NK-92 treated with Interleukin-12 subunit alpha and Interleukin-12 subunit beta, amount 100 ng/mL, for 24 hours (cell line): ENCODE measurements at regions not wholly inside any gene's neighbourhood (a gene's known extent, or its start where the extent isn't known, plus 50 kb on each side); places are given as distances from the start of the nearest gene placed in this dataset.
"Not testable (repeated sequence)": the region's sequence is repeated elsewhere in the genome, so short reads cannot be mapped to it uniquely, and the experiment has no call there.

Experiments used
- DNase-seq: peaks from one replicate; lab custom pipeline; 2025; lab: John Stamatoyannopoulos, UW

DNA sequence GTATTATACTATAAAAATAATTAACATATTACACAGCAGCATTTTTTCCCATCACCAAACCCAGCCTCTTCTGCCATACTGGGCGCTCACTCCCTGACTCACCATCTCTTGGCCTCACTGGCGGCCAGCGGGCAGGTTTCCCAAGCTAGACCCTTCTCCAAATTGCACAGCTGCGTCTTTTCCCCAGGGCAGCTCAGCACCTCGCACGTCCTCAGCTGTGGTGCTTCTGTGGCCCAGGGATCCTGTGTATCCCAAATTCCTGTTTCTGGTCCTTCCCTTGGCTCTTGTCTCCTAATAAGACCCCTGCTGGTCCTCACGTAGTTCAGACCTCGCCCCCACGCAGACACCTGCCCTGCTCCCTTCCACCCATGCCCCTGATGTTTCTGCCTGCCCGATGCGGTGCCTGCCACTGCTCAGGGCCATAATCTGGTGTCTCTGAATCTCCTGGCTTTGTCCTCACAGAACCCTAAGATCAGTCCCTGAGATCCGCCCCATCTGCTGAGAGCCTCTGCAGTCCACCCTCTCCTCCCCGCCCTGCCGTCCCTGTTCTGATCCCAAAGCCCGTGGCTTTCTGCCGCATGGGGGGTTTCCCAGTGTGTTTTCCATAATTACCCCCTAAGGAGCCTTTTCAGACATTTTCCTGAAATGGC is 290.1 kb downstream of the TCERG1L start:
- no peak for DNase-seq

DNA sequence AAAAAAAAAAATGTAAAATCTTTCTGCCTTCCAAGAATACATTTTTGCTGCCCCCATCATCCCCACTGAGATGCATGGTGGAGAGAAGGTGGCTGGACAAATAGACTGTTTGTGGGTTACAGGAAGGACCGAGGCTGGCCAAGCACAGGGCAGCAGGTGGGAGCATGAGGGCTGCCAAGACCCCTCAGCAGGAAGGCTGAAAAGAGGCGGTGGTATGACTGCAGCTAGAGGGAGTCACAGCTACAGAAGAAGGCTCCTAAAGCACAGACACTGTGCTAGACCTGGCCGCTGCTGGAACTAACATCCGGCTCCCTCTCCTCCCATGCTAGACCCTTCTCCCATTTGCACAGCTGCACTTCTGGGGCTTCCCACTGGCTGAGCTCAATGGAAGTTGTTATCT is 289.6 kb downstream of the TCERG1L start:
- DNase-seq: no peak

DNA sequence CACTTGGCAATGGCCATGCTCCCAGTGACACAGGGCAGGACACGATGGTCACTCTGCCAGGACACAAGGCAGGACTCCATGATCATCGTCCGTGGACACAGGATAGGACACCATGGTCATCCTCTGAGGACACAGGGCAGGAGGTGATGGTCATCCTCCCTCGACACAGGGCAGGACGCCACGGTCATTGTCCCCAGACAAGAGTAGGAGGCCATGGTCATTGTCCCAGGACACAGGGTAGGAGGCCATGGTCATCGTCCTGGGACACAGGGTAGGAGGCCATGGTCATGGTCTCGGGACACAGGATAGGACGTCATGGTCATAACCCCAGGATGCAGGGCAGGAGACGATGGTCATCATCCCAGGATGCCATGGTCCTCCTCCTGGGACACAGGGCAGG is 289.2 kb downstream of the TCERG1L start:
- DNase-seq: no peak

DNA sequence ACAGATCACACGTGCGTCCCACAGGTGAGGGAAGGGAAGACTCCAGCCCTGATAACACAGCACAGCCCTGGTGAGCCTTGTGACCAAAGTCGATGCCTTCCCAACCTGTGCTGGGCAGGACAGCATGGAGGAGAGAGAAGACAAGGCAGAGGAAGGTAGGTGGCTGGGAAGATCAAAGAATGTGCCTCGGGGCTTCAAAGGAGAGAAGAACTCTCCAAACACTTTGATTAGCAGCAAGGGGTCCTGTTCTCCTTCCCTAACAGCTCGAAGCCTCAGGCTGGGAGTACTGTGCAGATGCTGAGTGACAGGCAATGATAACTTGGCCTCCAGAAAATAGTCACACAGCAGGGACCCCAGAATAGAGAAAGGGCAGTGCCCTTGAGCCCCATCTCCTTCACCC is 288.5 kb downstream of the TCERG1L start:
- DNase-seq: no peak

DNA sequence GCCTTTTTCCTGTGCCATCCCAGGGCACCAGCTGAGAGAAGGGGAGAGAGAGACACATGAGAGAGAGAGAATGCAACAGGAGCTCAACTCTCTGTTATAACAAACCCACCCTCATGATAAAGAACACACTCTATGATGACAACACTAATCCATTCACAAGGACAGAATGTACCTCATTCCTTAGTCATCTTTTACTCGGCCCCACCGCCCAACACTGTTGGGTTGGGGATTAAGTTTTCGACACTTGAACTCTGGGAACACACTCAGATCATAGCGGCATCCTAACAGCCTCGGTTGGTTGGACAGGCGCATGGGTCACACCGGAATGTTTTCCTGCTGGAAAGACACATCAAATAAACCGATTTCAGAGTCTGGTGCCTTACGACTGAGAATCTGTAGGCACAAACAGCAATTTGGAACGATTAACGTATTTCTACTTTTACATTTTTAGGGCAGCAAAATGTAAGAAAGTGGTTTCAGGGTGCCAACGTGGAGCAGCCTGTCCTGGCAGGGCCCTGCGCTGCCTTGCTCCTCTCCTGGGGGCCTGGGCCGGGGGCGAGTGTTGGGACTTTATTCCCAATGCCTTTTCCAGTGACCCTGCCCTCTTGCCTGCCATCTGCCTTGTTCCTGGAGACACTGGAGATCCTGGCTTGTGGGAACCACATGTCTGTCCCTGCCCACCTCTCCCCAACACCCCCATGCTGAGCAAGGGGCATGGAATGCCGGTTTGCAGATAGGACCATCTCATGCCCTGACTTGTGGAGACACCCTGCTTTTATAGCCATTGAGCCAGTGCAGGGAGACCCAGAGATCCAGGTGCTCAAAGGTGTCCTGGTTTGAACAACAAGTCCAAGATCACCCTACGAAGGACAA is 287.0 kb downstream of the TCERG1L start:
- no peak for DNase-seq

DNA sequence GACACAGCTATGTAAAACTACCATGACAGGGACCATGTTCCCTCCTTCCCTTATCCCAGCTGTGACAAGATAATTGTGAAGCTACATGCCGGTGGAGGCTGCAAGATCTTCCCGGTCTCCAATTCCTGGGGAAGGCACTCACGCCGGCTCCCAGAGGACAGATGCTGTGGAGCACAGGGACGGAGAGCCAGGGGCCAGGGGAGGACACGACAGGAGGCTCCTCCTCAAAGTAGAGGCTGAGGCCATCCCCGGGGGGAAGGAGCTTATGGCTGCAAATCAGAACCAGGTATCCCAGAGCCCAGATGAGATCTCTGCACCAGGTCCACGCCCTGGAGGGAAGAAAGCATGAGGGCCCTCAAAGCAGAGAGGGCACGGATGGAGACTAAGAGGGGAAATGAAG is 286.2 kb downstream of the TCERG1L start:
- no peak for DNase-seq

DNA sequence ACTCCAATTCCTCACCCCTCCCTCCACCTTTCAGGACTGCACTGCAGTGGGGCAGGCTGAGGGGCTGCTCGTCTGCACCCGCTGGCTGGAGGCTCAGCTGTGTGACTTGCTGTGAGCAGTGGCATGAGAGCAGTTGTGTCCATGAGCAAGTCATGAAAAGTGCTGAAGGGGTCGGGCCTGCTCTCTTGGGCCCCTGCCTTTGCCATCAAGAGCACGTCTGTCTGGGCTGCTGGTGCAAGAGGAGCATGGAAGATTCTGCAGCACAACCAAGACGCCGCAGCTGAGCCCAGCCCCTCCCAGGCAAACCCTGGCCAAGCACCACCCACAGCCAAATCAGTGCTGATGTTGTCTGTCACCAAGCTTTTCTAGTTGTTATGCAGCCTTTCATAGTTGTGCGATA is 284.3 kb downstream of the TCERG1L start:
- no peak for DNase-seq

DNA sequence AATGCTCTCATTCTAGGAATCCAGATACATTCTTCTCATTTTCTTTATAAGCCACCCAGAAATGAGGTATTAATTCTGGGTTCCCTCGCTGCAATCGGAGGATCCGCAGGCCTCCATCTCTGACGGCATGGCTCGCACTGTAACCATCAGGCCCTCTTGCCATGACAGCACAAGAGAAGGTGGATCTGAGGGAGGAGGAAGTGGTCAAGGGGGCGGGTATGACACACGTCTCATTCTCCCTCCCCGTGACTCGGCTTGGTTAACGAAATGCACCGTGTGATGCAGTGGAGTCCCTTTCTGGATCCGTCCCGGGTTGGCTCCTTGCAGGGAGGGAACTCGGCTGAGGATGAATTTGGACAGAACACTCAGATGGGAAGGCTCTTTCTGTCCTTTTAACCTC is 280.2 kb downstream of the TCERG1L start:
- DNase-seq: no peak

DNA sequence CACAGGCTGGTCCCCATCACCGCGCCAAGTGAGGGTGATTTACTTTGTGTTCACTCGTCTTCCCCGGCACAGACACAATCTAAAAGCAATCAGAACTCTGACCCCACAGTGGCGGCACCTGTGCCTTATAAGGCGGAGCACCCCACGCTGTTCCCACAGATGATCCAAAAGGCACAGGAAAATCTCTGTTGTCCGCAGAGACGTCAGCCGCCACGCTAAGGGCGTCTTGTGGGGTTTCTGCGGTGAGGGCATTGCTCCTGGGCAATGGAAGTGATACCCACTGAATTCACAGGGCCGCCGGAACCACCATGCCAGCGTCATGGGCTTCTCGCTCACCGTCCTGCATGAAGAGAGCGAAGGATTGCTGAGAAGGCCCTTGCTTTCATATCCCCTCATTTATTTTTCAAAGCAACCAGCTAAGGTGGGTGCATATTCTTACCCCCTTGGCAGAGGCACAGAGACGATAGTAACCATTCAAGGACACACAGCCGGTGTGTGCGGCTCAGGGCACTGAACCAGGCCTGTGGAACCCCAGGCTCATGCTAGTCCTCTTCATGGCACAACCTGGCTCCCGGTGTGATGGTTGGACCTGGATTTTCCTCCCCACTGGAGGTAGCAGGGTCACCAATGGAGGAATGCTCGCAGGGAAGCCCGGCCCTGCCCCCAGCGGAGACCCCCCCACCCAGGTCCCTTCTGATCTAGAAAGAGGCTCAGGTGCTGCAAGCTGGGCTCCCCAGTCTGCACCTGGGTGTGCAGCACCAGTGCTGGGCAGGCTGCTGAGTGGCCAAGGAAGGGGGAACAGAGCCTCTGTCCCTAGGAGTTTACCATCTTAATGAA is 279.0 kb downstream of the TCERG1L start:
- no peak for DNase-seq

DNA sequence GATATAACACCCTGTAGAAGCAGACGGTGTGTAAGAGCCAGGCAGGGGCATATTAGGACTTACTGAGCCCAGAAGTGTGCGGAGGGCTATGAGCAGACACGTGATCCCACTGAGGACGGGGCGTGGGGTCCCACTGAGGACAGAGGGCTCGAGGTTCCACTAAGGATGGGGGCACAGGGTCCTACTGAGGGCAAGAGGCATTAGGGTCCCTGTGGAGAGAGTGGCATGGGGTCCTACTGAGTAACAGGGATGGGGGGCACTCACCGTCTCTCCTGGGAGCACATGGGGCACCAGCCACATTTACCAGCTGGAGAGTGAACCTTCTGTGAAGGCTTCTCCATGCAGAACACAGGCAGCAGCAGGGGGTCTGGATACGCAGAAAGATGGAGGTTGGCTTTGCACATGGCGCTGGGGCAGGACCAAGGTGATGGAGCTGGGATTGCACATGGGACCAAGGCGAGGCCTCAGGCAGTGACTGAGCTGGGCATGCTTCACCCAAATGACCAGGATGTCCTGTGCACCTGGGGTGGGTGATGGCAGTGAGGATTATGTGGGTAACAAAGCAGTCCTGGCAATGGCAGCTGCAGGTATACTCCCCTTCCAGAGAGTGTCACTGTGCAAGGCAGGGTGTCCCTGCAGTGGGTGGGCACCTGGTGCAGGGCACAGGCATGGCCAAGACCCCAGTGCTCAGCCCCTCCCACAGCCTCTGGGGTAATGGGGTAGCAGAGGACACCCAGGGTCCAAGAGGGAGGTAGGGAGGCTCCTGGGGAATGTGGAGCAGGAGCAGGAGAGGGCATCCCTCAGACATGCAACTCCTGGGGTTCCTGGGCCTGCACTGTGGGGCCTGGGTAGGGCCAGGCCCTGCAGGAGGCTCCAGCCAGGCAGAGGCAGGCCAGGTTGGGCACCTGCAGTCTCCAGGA is 278.1 kb downstream of the TCERG1L start:
- no peak for DNase-seq

DNA sequence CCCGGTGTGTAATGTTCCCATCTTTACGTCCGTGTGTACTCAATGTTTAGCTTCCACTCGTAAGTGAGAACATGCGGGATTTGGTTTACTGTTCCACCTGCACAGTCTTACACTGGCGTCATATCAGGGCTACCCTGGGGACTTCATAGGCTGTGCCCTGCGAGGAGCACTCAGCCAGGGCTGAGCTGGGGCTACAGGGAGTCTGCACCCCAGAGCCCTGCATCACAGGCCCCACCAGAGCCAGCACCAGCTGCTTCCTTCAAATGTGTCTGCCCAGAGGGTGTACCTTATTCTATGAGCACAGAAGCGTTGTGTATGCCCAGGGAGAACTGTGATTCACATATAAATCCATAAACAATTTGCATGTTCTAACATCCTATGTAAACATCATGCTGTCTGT is 277.1 kb downstream of the TCERG1L start:
- no peak for DNase-seq

DNA sequence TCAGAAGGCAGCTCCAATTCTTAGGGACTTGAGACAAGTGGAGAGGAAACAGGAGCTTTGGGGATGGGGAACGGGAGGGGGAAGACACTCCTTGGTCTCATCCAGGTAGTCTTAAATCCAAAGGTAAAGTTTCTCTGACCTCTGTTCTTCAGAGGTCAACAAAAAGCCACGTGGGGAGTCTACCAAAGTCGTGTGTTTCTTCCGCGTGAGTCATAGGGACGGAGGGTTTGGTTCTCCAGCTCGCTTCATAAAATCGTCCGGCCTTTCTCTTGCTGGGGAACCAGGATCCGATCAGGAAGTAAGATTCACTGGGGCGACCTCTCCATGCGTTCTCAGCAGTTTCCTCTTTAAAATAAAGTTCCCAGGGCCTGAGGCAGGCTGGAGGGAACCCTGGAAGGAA is 275.7 kb downstream of the TCERG1L start:
- DNase-seq: no peak

DNA sequence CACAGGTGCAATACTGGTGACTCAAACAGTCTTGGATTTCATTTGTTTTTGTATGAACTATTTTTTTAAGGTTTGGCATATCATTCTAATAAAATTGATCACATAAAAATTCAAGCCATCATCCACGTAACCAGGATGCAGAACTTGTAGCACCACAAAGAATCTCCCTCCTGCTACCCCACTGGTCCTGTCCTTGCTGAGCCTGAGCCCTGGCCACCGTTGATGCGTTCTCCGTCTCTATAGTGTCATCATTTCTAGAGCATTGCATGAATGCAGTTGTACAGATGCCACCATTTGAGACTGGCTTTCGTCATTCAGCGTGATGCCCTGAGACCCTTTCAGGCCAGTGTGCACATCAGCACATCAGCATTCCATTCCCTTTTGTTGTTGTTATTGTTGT is 273.5 kb downstream of the TCERG1L start:
- DNase-seq: no peak

DNA sequence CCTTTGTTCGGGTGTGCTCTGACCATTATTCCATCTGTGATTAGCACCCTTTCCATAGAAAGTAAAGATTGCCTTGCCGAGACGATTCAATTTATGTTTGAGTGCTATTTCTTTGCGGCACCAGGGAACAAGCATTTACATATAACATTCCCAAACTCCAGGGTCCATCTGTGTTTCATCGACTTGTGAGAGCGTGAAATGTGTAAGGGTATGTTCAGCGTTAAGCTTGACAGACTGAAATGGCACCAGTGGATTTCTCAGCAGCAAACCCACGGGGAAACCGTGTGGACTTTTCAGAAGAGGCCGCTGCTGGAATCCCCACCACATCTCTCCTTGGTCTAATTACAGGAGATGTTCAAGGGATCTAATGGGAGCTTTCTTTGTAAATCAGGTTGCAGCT is 270.5 kb downstream of the TCERG1L start:
- no peak for DNase-seq

DNA sequence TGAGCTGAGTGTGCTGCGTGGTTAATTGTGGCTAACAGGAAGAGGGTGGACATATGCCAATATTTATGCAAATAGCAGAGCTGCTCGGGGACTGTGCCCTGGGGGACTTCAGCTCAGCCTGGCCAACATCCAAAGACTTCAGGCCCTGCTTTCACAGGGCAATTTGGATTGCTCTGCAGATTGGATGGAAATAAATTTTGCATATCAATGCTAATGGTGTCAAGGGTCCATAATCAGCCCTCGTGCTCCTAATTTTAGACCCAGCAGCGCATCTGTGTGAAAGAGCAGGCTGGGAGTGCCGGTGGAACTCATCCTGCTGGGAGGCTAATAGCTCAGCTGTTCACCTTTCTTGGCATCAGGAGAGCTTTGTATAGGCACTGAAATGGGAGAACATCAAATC is 270.1 kb downstream of the TCERG1L start:
- no peak for DNase-seq

DNA sequence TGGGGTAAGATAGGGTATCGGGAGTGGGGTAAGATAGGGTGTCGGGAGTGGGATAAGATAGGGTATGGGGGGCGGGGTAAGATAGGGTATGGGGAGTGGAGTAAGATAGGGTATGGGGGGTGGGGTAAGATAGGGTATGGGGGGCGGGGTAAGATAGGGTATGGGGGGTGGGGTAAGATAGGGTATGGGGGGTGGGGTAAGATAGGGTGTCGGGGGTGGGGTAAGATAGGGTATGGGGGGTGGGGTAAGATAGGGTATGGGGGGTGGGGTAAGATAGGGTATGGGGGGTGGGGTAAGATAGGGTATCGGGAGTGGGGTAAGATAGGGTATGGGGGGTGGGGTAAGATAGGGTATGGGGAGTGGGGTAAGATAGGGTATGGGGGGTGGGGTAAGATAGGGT is 269.5 kb downstream of the TCERG1L start:
- DNase-seq: not testable (repeated sequence)
